Body of pancreas (tissue), 4 donors: ENCODE measurements at regions not wholly inside any gene's neighbourhood (a gene's known extent, or its start where the extent isn't known, plus 50 kb on each side); places are given as distances from the start of the nearest gene placed in this dataset.

Experiments
- POLR2A ChIP-seq, 3 donors: fragments of 450-650 bp; IDR thresholded peaks; one replicate each; pipeline ENCODE4 v1.6.1; 2016; ENCODE audit warnings: antibody characterized with exemption in 3 of 3, mild to moderate bottlenecking in 2 of 3
- TF ChIP-seq, protein P1 (sequence below), 7 experiments: fragments of 450-650 bp in 4 of 7; fragments of 200-600 bp in 3 of 7; sonication (generic) in 3 of 7; IDR thresholded peaks; one replicate each; pipeline ENCODE4 v1.5.1; 2016 to 2019; ENCODE audit warnings: antibody characterized with exemption in 7 of 7

DNA sequence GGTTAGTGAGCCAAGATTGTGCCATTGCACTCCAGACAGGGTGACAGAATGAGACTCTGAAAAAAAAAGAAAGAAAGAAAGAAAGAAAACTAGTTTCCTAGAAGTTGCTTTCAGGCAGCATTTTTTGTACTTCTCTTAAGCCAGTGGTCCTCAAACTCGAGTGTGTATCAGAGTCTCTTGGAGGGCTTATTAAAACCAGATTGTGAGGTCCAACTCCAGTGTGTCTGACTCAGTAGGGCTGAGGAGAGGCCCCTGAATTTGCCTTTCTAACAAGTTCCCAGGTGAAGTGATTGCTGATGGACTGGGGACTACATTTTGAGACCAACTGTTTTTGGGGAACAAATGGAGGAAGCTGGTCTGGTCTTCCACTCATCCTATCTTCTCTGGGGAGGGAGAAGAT, 57.5 kb upstream of the VSTM5 start:
- no peak for TF ChIP-seq POLR2A (IDR thresholded peaks at IDR 0.05)
- TF ChIP-seq, protein P1, sequence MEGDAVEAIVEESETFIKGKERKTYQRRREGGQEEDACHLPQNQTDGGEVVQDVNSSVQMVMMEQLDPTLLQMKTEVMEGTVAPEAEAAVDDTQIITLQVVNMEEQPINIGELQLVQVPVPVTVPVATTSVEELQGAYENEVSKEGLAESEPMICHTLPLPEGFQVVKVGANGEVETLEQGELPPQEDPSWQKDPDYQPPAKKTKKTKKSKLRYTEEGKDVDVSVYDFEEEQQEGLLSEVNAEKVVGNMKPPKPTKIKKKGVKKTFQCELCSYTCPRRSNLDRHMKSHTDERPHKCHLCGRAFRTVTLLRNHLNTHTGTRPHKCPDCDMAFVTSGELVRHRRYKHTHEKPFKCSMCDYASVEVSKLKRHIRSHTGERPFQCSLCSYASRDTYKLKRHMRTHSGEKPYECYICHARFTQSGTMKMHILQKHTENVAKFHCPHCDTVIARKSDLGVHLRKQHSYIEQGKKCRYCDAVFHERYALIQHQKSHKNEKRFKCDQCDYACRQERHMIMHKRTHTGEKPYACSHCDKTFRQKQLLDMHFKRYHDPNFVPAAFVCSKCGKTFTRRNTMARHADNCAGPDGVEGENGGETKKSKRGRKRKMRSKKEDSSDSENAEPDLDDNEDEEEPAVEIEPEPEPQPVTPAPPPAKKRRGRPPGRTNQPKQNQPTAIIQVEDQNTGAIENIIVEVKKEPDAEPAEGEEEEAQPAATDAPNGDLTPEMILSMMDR (IDR thresholded peaks at IDR 0.05): no peak
